Fibroblast of pulmonary artery (primary cell): ENCODE measurements at regions not wholly inside any gene's neighbourhood (a gene's known extent, or its start where the extent isn't known, plus 50 kb on each side); places are given as distances from the start of the nearest gene placed in this dataset.

Source experiments
- DNase-seq: peaks from one replicate; pipeline ENCODE4 v3.0.0-alpha.2; 2010; ENCODE audit warnings: low read depth
- H3K4me3 ChIP-seq: replicated peaks from 2 replicates; pipeline ENCODE4 v1.5.1; 2011; ENCODE audit warnings: low read depth, mild to moderate bottlenecking, control low read depth, low read length, moderate library complexity
- CTCF ChIP-seq: IDR thresholded peaks from 2 replicates; pipeline ENCODE4 v1.5.1; 2011; ENCODE audit warnings: mild to moderate bottlenecking, control low read depth, low read length, inconsistent platforms; ENCODE audit errors: missing control alignments

GRCh38 chr13:29926098-29926476 is 75.7 kb upstream of the UBL3 start:
- no peak overlapping the region for H3K4me3 ChIP-seq
- no peak for DNase-seq
- TF ChIP-seq CTCF = no peak

- H3K4me3 ChIP-seq = no peak overlapping the region
- no peak for TF ChIP-seq CTCF
- DNase-seq = peak; percentile 95
These were observed 75.2 kb upstream of the UBL3 start for GRCh38 chr13:29925457-29926097.

DNA sequence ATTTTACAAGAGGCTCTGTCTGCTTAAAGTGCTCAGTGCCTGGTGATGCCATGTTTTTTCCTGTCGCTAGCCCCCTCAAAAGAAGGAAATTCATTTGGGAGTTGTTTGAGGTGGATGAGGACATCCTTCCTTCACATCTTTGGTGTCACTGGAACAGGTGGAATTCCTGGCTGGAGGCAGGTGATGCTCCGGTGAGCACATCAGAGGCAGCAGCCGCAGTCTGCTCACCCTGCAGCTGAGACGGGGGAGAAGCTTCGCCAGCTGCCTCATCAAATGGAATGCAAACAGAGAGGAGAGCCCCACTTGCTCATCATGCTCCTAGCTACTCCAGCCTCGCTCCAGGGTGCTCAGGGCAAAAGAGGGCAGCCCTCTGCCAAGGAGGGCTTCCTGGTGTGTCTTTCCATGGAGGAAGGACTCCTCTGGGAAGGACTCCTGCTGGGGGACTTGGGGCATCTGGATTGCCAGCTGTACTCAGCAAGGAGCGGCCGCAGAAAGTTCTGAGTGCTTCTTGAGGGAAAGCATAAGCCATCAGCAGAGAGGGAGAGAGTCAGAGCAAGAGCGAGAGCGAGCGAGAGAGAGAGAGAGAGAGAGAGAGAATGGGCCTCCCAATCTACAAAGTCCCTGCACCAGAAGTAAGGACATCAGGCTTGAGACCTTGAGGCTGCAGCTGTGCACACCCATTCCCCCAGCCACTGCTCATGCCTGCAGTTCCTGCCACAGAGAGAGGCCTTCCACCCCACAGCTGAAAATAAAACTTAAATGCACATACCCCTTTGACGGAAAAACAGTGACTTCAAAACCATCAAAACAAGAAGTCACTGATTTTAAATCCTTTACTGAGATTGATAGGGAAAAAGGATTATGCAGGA is 74.3 kb upstream of the UBL3 start:
- H3K4me3 ChIP-seq = no peak overlapping the region
- TF ChIP-seq CTCF = no peak
- peak; percentile 15 for DNase-seq

- no peak overlapping the region for H3K4me3 ChIP-seq
- DNase-seq = peak; percentile 95
- TF ChIP-seq CTCF = peak; percentile 91
These were observed 73.4 kb upstream of the UBL3 start for GRCh38 chr13:29923554-29924481.

- H3K4me3 ChIP-seq = no peak overlapping the region
- peak; percentile 61 for DNase-seq
- no peak for TF ChIP-seq CTCF
These were observed 72.5 kb upstream of the UBL3 start for GRCh38 chr13:29922896-29923295.

DNA sequence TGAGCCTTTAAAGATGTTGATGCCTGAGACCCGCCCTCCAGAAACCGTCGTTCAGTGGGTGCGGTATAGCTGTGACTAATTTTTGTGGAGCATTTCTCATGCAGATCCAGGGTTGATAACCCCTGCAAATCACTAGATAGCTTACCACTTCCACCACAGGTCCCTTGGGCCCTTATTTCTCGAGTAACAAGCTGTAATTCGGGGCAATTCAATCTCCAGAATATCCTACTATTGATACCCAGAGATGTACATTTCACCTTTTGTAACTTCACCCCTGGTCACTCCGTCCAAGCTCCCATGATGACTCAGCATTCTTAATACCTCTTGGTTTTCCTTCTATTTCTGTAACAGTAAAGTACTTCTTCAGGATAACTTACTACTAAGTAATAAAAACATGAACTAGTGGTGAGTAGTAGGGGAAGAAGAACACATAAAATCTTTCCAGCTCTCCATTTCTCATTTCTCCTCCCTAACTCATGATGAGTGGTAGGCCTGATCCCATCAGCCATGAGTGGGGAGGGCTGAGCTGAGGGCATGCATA is 71.9 kb upstream of the UBL3 start:
- H3K4me3 ChIP-seq = no peak overlapping the region
- peak; percentile 20 for DNase-seq
- no peak for TF ChIP-seq CTCF
